ENCODE measurements at regions not wholly inside any gene's neighbourhood (a gene's known extent, or its start where the extent isn't known, plus 50 kb on each side); places are given as distances from the start of the nearest gene placed in this dataset.

DNA sequence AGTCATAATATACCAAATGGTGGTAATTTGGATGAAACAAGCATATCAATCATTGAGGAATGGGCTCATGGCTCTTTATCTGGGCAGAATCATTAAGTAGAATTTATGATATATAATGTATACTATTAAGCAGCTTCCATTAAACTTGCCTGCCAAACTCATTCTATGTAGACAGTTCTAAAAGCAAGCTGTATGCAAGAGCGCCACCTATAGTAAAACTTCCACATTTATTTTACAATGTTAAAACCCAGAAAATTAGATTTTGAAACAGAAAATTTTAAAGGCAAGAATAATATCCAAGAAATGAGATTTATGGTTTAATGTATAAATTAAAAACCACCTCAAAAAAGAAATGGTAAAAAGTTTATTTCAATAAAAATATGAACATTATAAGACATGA lies 161.5 kb downstream of the MZT1 start:
- DNase-seq (ENCODE audit: low spot score in 2 of 2): no peak
- TF ChIP-seq, protein P1, sequence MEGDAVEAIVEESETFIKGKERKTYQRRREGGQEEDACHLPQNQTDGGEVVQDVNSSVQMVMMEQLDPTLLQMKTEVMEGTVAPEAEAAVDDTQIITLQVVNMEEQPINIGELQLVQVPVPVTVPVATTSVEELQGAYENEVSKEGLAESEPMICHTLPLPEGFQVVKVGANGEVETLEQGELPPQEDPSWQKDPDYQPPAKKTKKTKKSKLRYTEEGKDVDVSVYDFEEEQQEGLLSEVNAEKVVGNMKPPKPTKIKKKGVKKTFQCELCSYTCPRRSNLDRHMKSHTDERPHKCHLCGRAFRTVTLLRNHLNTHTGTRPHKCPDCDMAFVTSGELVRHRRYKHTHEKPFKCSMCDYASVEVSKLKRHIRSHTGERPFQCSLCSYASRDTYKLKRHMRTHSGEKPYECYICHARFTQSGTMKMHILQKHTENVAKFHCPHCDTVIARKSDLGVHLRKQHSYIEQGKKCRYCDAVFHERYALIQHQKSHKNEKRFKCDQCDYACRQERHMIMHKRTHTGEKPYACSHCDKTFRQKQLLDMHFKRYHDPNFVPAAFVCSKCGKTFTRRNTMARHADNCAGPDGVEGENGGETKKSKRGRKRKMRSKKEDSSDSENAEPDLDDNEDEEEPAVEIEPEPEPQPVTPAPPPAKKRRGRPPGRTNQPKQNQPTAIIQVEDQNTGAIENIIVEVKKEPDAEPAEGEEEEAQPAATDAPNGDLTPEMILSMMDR (IDR thresholded peaks at IDR 0.05): peak in 2 of 3 experiments; percentile 7 to 34
- Histone ChIP-seq H3K27me3 (no peaks in the 10 kb centered on the region), H3K4me3 (no peak overlapping the region), H3K9me3 (no peaks in the 10 kb centered on the region), H3K27ac (no peak overlapping the region), H3K4me1 (no peaks in the 10 kb centered on the region), H3K36me3 (no peaks in the 10 kb centered on the region)
- intact Hi-C loops (cut with DNase I): no loop called here

DNA sequence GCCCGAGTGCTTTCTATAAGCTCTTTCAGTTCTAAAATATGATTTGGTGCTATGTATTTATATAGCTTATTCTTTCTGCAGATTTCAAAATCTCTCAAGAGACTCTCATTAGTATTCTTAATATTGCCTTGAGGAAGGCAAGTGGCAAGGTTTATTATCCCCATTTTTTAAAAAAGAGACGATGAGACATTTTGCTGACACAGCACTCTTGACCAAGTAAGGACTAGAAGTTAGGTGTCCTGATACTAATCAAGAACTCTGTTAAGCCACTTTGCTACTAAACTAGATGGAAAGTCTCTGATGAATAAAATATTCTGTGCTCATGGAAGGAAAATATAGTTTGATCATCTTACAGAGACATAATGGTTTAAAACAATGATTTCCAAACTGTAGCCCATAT lies 164.7 kb downstream of the MZT1 start:
- no peak overlapping the region for H3K4me3 ChIP-seq
- TF ChIP-seq, protein P1 (IDR thresholded peaks at IDR 0.05): no peak
- H3K36me3 ChIP-seq: no peaks in the 10 kb centered on the region
- no peaks in the 10 kb centered on the region for H3K4me1 ChIP-seq
- DNase-seq (ENCODE audit: low spot score in 2 of 2): no peak
- no peak overlapping the region for H3K27ac ChIP-seq
- no peaks in the 10 kb centered on the region for H3K27me3 ChIP-seq
- H3K9me3 ChIP-seq: no peaks in the 10 kb centered on the region
- intact Hi-C loops (cut with DNase I): no loop called here

DNA sequence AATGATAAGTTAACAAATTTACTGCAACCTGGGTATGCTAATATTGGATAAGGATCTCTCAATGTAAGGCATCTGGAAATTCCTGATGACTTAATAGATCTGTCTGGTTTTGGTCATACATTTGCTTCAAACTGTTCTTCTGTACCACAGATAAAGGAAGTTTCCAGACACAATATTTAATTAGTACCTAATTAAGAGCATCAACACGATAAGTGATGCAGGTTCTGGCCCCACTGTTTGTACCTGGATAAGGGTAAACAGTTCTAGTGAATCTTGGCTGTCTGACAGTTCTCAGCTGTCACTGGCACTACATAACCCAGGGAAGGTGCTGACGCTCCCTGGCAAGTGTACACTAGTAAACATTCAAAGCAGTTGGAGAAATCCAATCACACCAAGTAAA lies 165.6 kb downstream of the MZT1 start:
- TF ChIP-seq, protein P1 (IDR thresholded peaks at IDR 0.05): no peak
- Histone ChIP-seq H3K27me3 (no peaks in the 10 kb centered on the region), H3K27ac (no peak overlapping the region), H3K4me3 (no peak overlapping the region), H3K4me1 (no peaks in the 10 kb centered on the region), H3K36me3 (no peaks in the 10 kb centered on the region), H3K9me3 (no peaks in the 10 kb centered on the region)
- intact Hi-C loops (cut with DNase I): no loop called here
- DNase-seq (ENCODE audit: low spot score in 2 of 2): no peak

DNA sequence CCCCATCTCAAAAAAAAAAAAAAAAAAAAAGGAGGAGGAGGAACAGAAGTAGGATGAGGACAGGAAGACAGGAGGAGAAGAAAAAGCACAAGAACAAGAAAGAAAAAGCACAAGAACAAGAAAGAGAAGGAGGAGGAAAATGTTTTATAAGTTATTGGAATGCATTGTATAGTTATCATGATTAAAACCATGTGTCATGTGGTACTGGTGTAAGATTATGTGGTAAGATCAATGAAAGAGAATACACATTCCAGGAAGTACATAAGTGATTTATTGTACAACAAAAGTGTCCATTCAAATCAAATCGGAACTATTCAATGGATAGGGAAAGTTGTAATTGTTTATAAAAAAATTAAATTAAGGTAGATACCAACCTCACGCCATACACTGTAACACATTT lies 167.7 kb downstream of the MZT1 start:
- intact Hi-C loops (cut with DNase I): no loop called here
- H3K36me3 ChIP-seq: no peaks in the 10 kb centered on the region
- H3K9me3 ChIP-seq: no peaks in the 10 kb centered on the region
- no peaks in the 10 kb centered on the region for H3K27me3 ChIP-seq
- TF ChIP-seq, protein P1 (IDR thresholded peaks at IDR 0.05): no peak
- H3K4me1 ChIP-seq: no peaks in the 10 kb centered on the region
- H3K27ac ChIP-seq: no peak overlapping the region
- DNase-seq (ENCODE audit: low spot score in 2 of 2): no peak
- H3K4me3 ChIP-seq: no peak overlapping the region

DNA sequence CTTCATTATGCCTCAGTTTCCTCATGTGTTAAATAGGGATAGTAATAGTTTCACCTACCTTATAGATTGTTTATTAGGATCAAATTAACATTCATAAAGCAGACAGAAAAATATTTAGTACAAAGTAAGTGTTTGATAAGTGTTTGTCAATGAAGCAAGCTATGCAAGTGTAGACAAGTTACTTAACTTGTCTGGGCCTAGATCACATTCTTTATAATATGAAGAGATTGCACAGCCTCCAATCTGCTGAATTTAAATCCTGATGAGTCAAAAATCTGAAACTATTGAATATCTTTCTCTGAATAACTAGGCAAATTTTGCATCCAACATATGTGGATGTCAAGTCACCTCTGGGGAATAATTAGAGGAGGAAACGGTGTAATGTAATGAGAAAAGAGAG lies 170.5 kb downstream of the MZT1 start:
- Histone ChIP-seq H3K4me1 (no peaks in the 10 kb centered on the region), H3K27me3 (no peaks in the 10 kb centered on the region), H3K4me3 (no peak overlapping the region), H3K9me3 (no peaks in the 10 kb centered on the region), H3K36me3 (no peaks in the 10 kb centered on the region), H3K27ac (no peak overlapping the region)
- TF ChIP-seq, protein P1 (IDR thresholded peaks at IDR 0.05): no peak
- intact Hi-C loops (cut with DNase I): no loop called here
- DNase-seq (ENCODE audit: low spot score in 2 of 2): no peak

DNA sequence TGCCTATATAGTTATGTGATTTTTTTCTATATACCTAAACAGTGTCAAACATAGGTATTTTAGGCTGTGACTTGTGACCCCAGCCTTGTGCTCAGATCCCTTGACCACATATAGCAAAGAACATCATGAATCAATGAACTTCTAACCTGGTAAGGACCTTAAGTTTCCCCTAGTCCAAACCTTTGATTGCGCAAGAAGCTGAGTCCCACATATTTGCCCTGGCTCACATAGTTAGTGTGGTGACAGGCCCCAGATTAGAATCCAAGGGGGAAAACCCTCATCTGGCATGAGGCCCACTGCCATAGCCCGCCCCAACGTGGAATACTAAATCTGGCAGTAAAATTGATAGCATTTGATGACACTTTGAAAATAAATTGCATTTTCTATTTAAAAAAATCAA lies 171.8 kb downstream of the MZT1 start:
- no peaks in the 10 kb centered on the region for H3K9me3 ChIP-seq
- no peak for DNase-seq (ENCODE audit: low spot score in 2 of 2)
- H3K4me3 ChIP-seq: no peak overlapping the region
- no peaks in the 10 kb centered on the region for H3K36me3 ChIP-seq
- no peak overlapping the region for H3K27ac ChIP-seq
- H3K27me3 ChIP-seq: no peaks in the 10 kb centered on the region
- intact Hi-C loops (cut with DNase I): no loop called here
- no peaks in the 10 kb centered on the region for H3K4me1 ChIP-seq
- TF ChIP-seq, protein P1 (IDR thresholded peaks at IDR 0.05): no peak
